ENCODE measurements at regions not wholly inside any gene's neighbourhood (a gene's known extent, or its start where the extent isn't known, plus 50 kb on each side); places are given as distances from the start of the nearest gene placed in this dataset.

DNA sequence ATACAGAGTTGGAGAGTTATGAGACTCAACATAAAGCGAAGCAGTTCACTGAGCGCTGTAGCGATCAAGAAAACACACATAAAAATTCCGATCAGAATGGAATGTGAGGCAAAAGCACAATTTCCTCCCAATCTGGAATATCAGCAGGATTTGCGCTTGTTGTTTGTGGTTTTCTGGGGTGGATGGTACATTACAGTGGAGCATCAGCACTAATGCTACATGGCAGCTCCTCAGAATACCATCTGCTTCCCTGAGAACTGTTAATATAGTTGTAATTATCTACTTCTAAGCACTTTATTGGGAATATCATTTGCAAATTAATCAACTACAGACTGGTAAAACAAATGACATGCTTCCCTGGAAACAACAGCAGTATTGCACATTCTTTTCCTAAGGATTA lies 324.1 kb upstream of the PPARGC1A start:
- TF ChIP-seq, protein P1, sequence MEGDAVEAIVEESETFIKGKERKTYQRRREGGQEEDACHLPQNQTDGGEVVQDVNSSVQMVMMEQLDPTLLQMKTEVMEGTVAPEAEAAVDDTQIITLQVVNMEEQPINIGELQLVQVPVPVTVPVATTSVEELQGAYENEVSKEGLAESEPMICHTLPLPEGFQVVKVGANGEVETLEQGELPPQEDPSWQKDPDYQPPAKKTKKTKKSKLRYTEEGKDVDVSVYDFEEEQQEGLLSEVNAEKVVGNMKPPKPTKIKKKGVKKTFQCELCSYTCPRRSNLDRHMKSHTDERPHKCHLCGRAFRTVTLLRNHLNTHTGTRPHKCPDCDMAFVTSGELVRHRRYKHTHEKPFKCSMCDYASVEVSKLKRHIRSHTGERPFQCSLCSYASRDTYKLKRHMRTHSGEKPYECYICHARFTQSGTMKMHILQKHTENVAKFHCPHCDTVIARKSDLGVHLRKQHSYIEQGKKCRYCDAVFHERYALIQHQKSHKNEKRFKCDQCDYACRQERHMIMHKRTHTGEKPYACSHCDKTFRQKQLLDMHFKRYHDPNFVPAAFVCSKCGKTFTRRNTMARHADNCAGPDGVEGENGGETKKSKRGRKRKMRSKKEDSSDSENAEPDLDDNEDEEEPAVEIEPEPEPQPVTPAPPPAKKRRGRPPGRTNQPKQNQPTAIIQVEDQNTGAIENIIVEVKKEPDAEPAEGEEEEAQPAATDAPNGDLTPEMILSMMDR (IDR thresholded peaks at IDR 0.05), result no peak
- TF ChIP-seq POLR2AphosphoS5 (IDR thresholded peaks at IDR 0.05) (no peak), POLR2A (IDR thresholded peaks at IDR 0.05) (no peak)
